ENCODE measurements at regions not wholly inside any gene's neighbourhood (a gene's known extent, or its start where the extent isn't known, plus 50 kb on each side); places are given as distances from the start of the nearest gene placed in this dataset.
"Not testable (repeated sequence)": the region's sequence is repeated elsewhere in the genome, so short reads cannot be mapped to it uniquely, and the experiment has no call there.

GRCh38 chr15:77944002-77944867 is 133.3 kb downstream of the TBC1D2B start:
- peak; percentile 12 to 17 for DNase-seq

GRCh38 chr15:77942611-77943211 is 134.8 kb downstream of the TBC1D2B start:
- DNase-seq, result no peak

GRCh38 chr15:77941090-77941827 is 136.3 kb downstream of the TBC1D2B start:
- DNase-seq, result not testable (repeated sequence)

GRCh38 chr15:77940381-77940947 is 137.0 kb downstream of the TBC1D2B start:
- DNase-seq, result no peak

GRCh38 chr15:77939851-77940250 is 137.7 kb downstream of the TBC1D2B start:
- no peak for DNase-seq

- not testable (repeated sequence) for DNase-seq
Observed at GRCh38 chr15:77939026-77939425, 138.5 kb downstream of the TBC1D2B start.

- not testable (repeated sequence) for DNase-seq
Observed at GRCh38 chr15:77938546-77938945, 139.0 kb downstream of the TBC1D2B start.

- not testable (repeated sequence) for DNase-seq
Observed at GRCh38 chr15:77936567-77936966, 140.9 kb downstream of the TBC1D2B start.

GRCh38 chr15:77934516-77934915 is 143.0 kb downstream of the TBC1D2B start:
- DNase-seq, result not testable (repeated sequence)

- not testable (repeated sequence) for DNase-seq
Observed at GRCh38 chr15:77930907-77931306, 146.6 kb downstream of the TBC1D2B start.

GRCh38 chr15:77930490-77930889 is 147.0 kb downstream of the TBC1D2B start:
- DNase-seq, result not testable (repeated sequence)

- not testable (repeated sequence) for DNase-seq
Observed at GRCh38 chr15:77926789-77927188, 150.7 kb downstream of the TBC1D2B start.

- DNase-seq, result not testable (repeated sequence)
Observed at GRCh38 chr15:77926296-77926695, 151.2 kb downstream of the TBC1D2B start.

GRCh38 chr15:77925101-77925500 is 152.4 kb downstream of the TBC1D2B start:
- not testable (repeated sequence) for DNase-seq

- DNase-seq, result no peak
Observed at GRCh38 chr15:77921664-77922063, 155.8 kb downstream of the TBC1D2B start.

- not testable (repeated sequence) for DNase-seq
Observed at GRCh38 chr15:77916966-77917635, 160.4 kb downstream of the TBC1D2B start.

GRCh38 chr15:77915961-77916330 is 161.6 kb downstream of the TBC1D2B start:
- not testable (repeated sequence) for DNase-seq

- DNase-seq, result no peak
Observed at GRCh38 chr15:77915261-77915960, 162.1 kb downstream of the TBC1D2B start.

- DNase-seq, result not testable (repeated sequence)
Observed at GRCh38 chr15:77914531-77914930, 163.0 kb downstream of the TBC1D2B start.

GRCh38 chr15:77910030-77910911 is 167.2 kb downstream of the TBC1D2B start:
- peak; percentile 67 for DNase-seq
